ENCODE measurements at regions not wholly inside any gene's neighbourhood (a gene's known extent, or its start where the extent isn't known, plus 50 kb on each side); places are given as distances from the start of the nearest gene placed in this dataset.

DNA sequence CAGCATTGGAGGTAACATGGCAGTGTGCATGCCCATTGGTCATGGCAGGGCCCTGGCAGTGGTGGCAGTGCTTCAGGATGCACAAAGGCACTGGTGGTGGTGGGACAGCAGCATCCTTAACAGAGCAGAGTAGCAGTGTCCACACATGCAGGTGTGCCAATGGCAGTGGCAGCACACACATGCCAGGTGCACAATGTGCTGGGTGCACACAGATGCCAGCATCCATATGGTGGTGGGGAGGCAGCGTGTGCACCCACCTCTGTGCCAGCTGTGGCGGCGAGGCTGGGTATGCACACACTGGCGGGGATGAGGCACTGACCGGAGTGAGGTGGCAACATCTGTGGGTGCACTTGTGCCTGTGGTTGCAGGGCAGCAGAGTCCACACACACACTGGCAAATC lies 150.6 kb downstream of the SI start:
- DNase-seq (ENCODE audit: low read depth in 1 of 2, low spot score in 2 of 2), result no peak
- Histone ChIP-seq H3K9me3 (replicated peaks) (peaks cover 4% of the 10 kb centered on the region; the same call in 1 of the 2 replicates), H3K27me3 (replicated peaks) (no peaks in the 10 kb centered on the region)

DNA sequence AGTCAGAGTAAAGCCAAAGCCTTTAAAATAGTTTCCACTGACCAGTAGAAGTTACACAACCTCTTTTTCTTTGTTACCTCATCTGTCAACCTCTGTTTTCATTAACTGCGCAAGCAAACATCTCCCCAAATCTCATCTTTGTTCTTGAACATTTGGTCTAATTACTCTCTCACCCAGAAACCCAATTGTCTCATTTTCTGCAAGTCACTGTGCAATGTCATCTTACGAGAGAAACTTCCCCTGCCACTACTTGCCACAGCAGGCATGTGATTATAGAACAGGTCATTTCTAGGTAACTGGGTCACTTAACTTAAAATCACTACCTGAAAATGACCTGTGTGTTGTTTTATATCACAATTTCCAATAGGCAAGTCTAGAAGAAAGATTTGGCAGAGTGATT lies 159.4 kb downstream of the SI start:
- no peaks in the 10 kb centered on the region for H3K27me3 ChIP-seq (replicated peaks)

More for the DNA sequence above, 150.6 kb downstream of the SI start:
- H3K4me3 ChIP-seq, result no peak overlapping the region
- no peaks in the 10 kb centered on the region for H3K4me1 ChIP-seq (replicated peaks)
- H3K27ac ChIP-seq, result no peak overlapping the region
- H3K36me3 ChIP-seq, result no peaks in the 10 kb centered on the region

DNA sequence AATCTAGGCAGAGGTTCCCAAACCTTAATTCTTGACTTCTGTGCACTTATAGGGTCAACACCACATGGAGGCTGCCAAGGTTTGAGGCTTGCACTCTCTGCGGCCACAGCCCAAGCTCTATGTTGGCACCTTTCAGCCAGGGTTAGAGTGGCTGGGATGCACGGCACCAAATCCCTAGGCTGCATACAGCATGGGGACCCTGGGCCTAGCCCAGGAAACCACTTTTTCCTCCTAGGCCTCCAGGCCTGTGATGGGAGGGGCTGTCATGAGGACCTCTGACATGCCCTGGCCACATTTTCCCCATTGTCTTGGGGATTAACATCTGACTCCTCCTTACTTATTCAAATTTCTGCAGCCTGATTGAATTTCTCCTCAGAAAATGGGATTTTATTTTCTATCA lies 165.4 kb downstream of the SI start:
- H3K9me3 ChIP-seq (replicated peaks), result no peaks in the 10 kb centered on the region
- H3K27ac ChIP-seq, result no peak overlapping the region
- H3K4me1 ChIP-seq (replicated peaks), result no peaks in the 10 kb centered on the region

More for the DNA sequence above, 159.4 kb downstream of the SI start:
- Histone ChIP-seq H3K9me3 (replicated peaks) (no peaks in the 10 kb centered on the region), H3K4me1 (replicated peaks) (no peaks in the 10 kb centered on the region), H3K4me3 (no peak overlapping the region), H3K36me3 (no peaks in the 10 kb centered on the region), H3K27ac (no peak overlapping the region)
- DNase-seq (ENCODE audit: low read depth in 1 of 2, low spot score in 2 of 2), result no peak

DNA sequence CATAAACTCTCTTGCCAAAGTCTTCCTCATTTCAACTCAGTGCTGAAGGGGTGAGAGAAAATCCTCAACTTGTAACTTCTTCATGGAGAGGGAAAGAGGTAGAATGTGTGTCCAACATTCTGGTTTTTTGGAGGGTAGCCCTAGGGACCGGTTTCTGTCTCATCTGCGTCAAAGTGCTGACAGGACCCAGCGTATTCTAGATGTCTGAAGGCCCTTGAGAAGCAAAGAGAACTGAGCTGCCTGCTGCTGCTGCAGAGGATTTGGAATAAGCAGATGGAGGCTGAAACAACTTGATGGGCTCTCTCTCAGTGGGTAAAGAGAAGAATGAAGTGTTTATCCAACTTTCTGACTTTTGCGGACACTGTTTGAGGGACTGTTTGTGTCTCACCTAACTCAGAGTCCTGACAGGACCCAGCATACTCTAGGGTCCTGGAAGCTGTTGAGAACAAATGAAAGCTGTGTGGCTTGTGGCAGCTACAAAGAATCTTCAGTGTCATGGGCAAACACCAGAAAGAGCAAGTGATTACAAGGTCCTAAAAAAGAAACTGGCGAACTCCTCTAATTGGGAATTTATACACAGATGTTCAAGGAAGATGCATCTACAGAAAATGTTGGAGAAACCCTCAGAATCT lies 174.4 kb downstream of the SI start:
- no peaks in the 10 kb centered on the region for H3K9me3 ChIP-seq (replicated peaks)
- no peak overlapping the region for H3K4me3 ChIP-seq
- H3K4me1 ChIP-seq (replicated peaks), result no peaks in the 10 kb centered on the region
- H3K36me3 ChIP-seq, result no peaks in the 10 kb centered on the region
- no peaks in the 10 kb centered on the region for H3K27me3 ChIP-seq (replicated peaks)
- no peak for DNase-seq (ENCODE audit: low read depth in 1 of 2, low spot score in 2 of 2)
- H3K27ac ChIP-seq, result no peak overlapping the region

More for the DNA sequence above, 165.4 kb downstream of the SI start:
- no peaks in the 10 kb centered on the region for H3K27me3 ChIP-seq (replicated peaks)
- no peak for DNase-seq (ENCODE audit: low read depth in 1 of 2, low spot score in 2 of 2)
- H3K4me3 ChIP-seq, result no peak overlapping the region
- no peaks in the 10 kb centered on the region for H3K36me3 ChIP-seq

DNA sequence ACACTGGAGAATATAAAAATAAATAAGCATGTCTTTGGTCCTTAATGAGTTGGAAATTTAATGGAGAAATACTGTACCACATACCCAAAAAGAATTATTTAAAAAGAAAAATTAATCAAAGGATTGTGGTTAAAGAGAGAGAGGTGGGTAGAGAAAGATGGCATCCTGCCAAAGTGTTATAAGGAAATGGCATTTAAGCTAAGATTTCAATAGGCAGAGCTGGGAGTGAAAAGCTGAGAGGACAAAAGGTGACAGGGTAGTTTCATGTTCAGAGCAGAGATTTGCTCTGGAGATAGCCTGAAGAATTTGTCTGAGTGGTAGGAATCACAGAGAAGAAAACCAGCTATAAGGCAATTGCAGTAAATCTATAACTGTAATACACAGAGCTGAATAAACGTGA lies 181.0 kb downstream of the SI start:
- Histone ChIP-seq H3K4me3 (no peak overlapping the region), H3K4me1 (replicated peaks) (no peaks in the 10 kb centered on the region), H3K36me3 (no peaks in the 10 kb centered on the region), H3K9me3 (replicated peaks) (no peaks in the 10 kb centered on the region), H3K27ac (no peak overlapping the region), H3K27me3 (replicated peaks) (no peaks in the 10 kb centered on the region)
- DNase-seq (ENCODE audit: low read depth in 1 of 2, low spot score in 2 of 2), result no peak

DNA sequence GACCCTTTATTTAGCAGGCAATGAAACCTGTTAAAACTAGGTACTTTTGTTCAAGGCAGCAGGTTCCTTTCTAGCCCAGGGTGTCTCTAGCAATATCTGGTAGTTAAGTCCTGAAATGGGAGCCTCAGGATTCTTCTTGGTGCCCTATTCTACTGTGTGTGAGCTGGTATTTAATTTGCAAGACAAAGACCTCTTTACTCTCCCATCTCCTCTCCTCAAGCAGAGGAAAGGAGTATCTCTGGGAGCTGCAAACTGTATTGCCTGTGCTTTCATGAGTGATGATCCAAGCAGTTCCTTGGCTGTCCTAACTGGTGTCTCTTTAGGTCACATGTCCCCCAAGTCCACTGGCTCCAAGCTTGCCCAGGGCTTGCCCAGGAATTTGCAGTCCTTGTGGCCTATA lies 188.2 kb downstream of the SI start:
- no peak overlapping the region for H3K27ac ChIP-seq
- H3K4me3 ChIP-seq, result no peak overlapping the region
- H3K36me3 ChIP-seq, result no peaks in the 10 kb centered on the region
- H3K9me3 ChIP-seq (replicated peaks), result no peaks in the 10 kb centered on the region
- H3K27me3 ChIP-seq (replicated peaks), result no peaks in the 10 kb centered on the region
- H3K4me1 ChIP-seq (replicated peaks), result no peaks in the 10 kb centered on the region
- no peak for DNase-seq (ENCODE audit: low read depth in 1 of 2, low spot score in 2 of 2)

DNA sequence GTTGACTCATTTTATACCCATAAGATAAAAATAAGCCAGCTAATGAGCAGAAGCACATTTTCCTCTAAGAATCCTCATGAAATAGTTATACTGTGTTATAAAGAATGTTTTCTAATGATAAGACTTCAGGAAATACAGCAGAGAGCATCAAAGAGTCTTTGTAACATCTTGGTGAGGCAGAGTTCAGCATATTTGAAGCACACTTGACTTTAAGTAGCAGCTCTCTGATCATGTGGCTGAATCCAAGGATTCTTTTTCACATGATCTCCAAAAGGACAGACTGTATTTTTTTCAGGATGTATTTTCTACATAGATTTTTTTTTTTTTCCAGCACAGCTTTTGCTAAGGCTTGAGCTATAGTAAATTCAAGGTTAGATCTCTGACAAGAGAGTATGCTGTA lies 195.1 kb downstream of the SI start:
- H3K9me3 ChIP-seq (replicated peaks), result no peaks in the 10 kb centered on the region
- H3K27ac ChIP-seq, result no peak overlapping the region
- H3K27me3 ChIP-seq (replicated peaks), result no peaks in the 10 kb centered on the region
- no peak for DNase-seq (ENCODE audit: low read depth in 1 of 2, low spot score in 2 of 2)
- no peaks in the 10 kb centered on the region for H3K4me1 ChIP-seq (replicated peaks)
- H3K4me3 ChIP-seq, result no peak overlapping the region
- no peaks in the 10 kb centered on the region for H3K36me3 ChIP-seq

DNA sequence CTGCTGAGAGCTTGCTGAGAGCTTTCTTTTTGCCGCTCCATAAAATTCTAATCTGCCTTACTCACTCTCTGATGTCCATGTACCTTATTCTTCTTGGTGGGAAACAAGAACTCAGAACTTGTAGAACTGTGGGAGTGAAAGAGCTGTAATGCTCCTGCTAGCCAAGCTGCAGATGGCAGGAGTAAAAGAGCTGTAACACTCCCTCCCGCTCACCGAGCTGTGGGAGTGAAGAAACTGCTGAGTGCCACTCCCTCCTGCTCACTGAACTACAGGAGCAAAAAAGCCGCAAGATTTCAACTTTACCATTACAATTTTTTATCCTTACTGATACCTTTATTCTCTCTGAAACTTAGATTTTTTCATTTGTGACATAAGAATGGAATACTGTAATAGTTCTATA lies 199.1 kb downstream of the SI start:
- H3K27ac ChIP-seq, result no peak overlapping the region
- H3K36me3 ChIP-seq, result no peaks in the 10 kb centered on the region
- no peak for DNase-seq (ENCODE audit: low read depth in 1 of 2, low spot score in 2 of 2)
- no peaks in the 10 kb centered on the region for H3K27me3 ChIP-seq (replicated peaks)
- no peaks in the 10 kb centered on the region for H3K4me1 ChIP-seq (replicated peaks)
- H3K4me3 ChIP-seq, result no peak overlapping the region
- no peaks in the 10 kb centered on the region for H3K9me3 ChIP-seq (replicated peaks)

DNA sequence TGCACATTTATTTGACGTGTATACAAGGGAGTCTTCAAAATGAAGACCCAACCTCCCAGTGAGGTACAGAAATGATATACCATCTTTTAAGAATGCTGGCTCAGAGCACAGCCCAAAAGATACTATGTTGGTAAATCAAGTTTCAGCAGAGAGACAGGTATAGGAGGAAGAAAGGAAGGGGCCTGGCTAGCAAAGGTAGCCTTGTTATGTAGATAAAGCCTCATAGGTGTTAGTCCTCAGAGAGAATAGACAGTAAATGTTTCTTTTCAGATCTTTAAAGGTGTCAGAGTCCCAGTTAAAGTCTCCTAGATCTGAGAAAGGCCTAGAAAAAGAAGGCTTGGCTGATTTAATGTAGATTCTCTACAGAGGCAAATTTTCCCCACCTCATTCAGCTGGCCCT lies 213.8 kb downstream of the SI start:
- Histone ChIP-seq H3K27ac (no peak overlapping the region), H3K9me3 (replicated peaks) (peaks cover 3% of the 10 kb centered on the region; the same call in 1 of the 2 replicates), H3K27me3 (replicated peaks) (no peaks in the 10 kb centered on the region), H3K36me3 (no peaks in the 10 kb centered on the region), H3K4me3 (no peak overlapping the region), H3K4me1 (replicated peaks) (no peaks in the 10 kb centered on the region)
- no peak for DNase-seq (ENCODE audit: low read depth in 1 of 2, low spot score in 2 of 2)

DNA sequence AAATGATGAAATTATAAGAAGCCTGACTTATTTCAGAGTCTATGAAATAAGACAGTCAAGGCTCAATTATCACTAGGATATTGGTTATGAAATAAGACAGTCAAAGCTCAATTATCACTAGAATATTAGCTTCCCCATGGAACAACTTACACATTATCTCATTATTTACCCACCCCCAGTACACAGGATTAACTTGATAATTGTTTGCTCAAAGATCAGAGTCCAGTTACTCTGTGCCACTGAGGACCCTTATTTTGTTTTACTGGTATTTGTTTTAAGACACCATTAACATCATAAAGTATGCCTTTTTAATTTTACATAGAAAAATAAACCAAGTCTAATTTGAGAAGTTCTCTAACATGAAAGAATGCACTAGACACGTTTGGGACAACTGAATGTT lies 225.4 kb downstream of the SI start:
- H3K4me1 ChIP-seq (replicated peaks), result no peaks in the 10 kb centered on the region
- DNase-seq (ENCODE audit: low read depth in 1 of 2, low spot score in 2 of 2), result no peak
- no peak overlapping the region for H3K4me3 ChIP-seq
- H3K27ac ChIP-seq, result no peak overlapping the region
- no peaks in the 10 kb centered on the region for H3K9me3 ChIP-seq (replicated peaks)
- no peaks in the 10 kb centered on the region for H3K27me3 ChIP-seq (replicated peaks)
- no peaks in the 10 kb centered on the region for H3K36me3 ChIP-seq

DNA sequence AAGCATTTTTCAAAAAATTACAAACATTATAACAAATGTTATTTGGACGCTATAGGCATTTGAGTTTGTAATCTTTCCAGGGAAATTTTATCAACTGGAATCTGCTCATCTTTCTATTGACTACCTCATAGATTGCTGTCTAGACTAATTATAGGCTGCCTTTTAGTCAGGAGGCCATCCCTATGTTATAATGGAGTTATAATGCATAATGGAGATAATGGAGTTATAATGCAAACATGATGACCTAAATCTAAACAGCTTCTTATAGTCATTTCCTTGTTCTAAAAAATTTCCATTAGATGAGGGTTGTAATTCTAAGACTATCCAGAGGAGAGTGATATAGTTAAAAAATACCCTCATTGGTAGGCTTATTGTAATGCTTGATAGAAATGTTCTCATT lies 226.4 kb downstream of the SI start:
- no peaks in the 10 kb centered on the region for H3K4me1 ChIP-seq (replicated peaks)
- no peaks in the 10 kb centered on the region for H3K27me3 ChIP-seq (replicated peaks)
- DNase-seq (ENCODE audit: low read depth in 1 of 2, low spot score in 2 of 2), result no peak
- H3K9me3 ChIP-seq (replicated peaks), result no peaks in the 10 kb centered on the region
- no peak overlapping the region for H3K4me3 ChIP-seq
- no peaks in the 10 kb centered on the region for H3K36me3 ChIP-seq
- H3K27ac ChIP-seq, result no peak overlapping the region

DNA sequence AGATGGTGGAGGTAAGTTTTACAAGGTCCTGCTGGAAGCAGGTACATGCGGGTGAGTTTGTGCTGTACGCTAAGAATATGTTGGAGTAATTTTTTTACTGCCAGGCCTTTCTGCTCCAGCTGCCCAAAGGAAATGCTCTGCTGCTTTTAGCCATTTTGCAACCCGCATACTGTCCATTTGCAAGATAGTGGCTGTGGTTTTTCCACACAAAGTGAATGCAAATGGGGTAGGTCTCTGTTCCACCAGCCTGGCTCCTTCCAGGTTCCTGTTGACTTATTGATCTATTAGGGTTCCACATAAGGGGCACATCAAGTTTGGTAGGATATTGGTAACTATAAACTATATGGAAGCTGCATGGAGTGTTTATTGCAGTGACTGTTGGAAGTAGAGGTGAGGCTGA lies 227.1 kb downstream of the SI start:
- Histone ChIP-seq H3K4me1 (replicated peaks) (no peaks in the 10 kb centered on the region), H3K9me3 (replicated peaks) (no peaks in the 10 kb centered on the region), H3K27ac (no peak overlapping the region), H3K27me3 (replicated peaks) (no peaks in the 10 kb centered on the region), H3K36me3 (no peaks in the 10 kb centered on the region), H3K4me3 (no peak overlapping the region)
- no peak for DNase-seq (ENCODE audit: low read depth in 1 of 2, low spot score in 2 of 2)

DNA sequence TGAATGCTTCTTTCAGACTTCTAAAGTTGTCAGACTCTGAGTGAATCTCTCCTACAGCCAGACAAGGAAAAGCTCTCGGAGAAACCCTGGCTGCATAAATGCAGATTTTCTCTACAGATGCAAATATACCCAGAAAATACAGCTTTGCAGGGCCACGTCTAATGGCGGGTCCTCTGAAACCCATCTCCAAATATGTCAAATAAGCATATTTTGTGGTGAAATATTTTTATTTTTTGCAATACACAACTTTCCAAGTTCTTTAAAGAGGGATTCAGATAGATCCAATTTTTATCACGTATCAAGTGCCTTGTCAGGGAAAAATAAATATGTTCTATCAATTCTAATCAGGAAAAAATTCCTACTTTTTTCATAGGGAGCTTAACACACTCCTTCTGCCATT lies 229.4 kb downstream of the SI start:
- Histone ChIP-seq H3K27me3 (replicated peaks) (no peaks in the 10 kb centered on the region), H3K27ac (no peak overlapping the region), H3K9me3 (replicated peaks) (no peaks in the 10 kb centered on the region), H3K36me3 (no peaks in the 10 kb centered on the region), H3K4me1 (replicated peaks) (no peaks in the 10 kb centered on the region), H3K4me3 (no peak overlapping the region)
- DNase-seq (ENCODE audit: low read depth in 1 of 2, low spot score in 2 of 2), result no peak

DNA sequence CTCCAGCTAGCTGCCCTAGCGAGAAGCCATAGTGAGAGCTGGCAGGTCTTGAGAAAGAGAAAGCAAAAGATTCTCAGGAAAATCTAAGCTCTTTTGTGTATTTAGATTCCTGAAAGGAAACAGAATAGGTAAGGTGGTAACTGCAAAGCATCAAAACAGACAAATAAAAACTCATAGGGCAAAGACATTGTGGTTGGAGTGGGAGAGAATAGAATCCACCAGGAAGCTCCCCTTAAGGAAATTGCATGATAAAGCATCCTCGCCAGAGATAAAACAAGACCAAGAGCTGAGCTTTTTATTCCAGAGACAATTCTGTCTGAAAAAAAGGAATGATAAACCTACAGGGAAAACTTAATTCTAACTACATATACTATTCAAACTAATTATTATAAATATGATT lies 232.6 kb downstream of the SI start:
- Histone ChIP-seq H3K9me3 (replicated peaks) (no peaks in the 10 kb centered on the region), H3K27me3 (replicated peaks) (no peaks in the 10 kb centered on the region)

DNA sequence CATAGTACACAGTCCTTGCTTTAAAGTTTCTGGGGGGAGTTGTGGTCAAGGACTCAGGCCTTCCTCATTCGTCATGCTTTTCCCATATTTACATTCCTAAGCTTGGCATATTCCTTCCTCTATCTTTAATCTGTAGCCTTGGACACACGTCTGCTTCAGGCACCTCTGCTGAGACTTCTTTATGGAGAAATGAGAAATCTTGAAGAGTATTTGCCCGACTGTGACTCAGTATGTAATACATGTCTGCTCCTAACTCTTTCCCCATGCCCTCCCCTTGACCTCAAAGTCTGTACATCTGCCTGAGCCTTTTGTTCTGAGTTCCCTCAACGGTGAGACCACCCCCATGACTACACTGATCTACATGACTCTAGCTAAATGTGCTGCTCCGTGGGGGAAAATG lies 246.1 kb downstream of the SI start:
- no peak for DNase-seq (ENCODE audit: low read depth in 1 of 2, low spot score in 2 of 2)
- no peak overlapping the region for H3K4me3 ChIP-seq
- H3K4me1 ChIP-seq (replicated peaks), result no peaks in the 10 kb centered on the region
- no peaks in the 10 kb centered on the region; the same call in 1 of the 2 replicates for H3K9me3 ChIP-seq (replicated peaks)
- no peaks in the 10 kb centered on the region for H3K27me3 ChIP-seq (replicated peaks)
- H3K27ac ChIP-seq, result no peak overlapping the region
- H3K36me3 ChIP-seq, result no peaks in the 10 kb centered on the region

More for the DNA sequence above, 232.6 kb downstream of the SI start:
- no peaks in the 10 kb centered on the region for H3K36me3 ChIP-seq
- H3K4me1 ChIP-seq (replicated peaks), result no peaks in the 10 kb centered on the region
- H3K27ac ChIP-seq, result no peak overlapping the region
- H3K4me3 ChIP-seq, result no peak overlapping the region
- no peak for DNase-seq (ENCODE audit: low read depth in 1 of 2, low spot score in 2 of 2)
